ENCODE measurements at regions not wholly inside any gene's neighbourhood (a gene's known extent, or its start where the extent isn't known, plus 50 kb on each side); places are given as distances from the start of the nearest gene placed in this dataset.

GRCh38 chr19:30651691-30652090, 279.5 kb downstream of the ZNF536 start:
- CTCF ChIA-PET = interaction anchor here (0.5 to 6.7 kb wide), 11 partner anchors 11 to 921 kb away, joined by 3 to 93 read pairs (median 4); no protein-coding TSS in a partner anchor
- no peak overlapping the region for H3K27ac ChIP-seq
- POLR2A ChIA-PET = no interaction called here
- WGBS (ENCODE audit: missing lambda C conversion rate) = 8% methylated on average over 2 of the region's 2 CpGs
- no peak overlapping the region for H3K4me3 ChIP-seq
- FAIRE-seq (peak; percentile 95), DNase-seq (ENCODE audit: low read depth in 1 of 2, low spot score in 1 of 2) (no peak), ATAC-seq (no peak)
- H3K4me1 ChIP-seq = no peaks in the 10 kb centered on the region
- H3K9me3 ChIP-seq = no peaks in the 10 kb centered on the region
- H3K4me2 ChIP-seq = no peak overlapping the region
- no peak for TF ChIP-seq NFE2L2 (conservative IDR thresholded peaks at IDR 0.05; ENCODE audit: low read length)
- TF ChIP-seq HEYL (CRISPR knock-in tag; IDR thresholded peaks at IDR 0.05) = no peak
- TF ChIP-seq MAFK (IDR thresholded peaks at IDR 0.05; ENCODE audit: partially characterized antibody) = no peak
- no peak for TF ChIP-seq HOXA7 (CRISPR knock-in tag; IDR thresholded peaks at IDR 0.05)
- TF ChIP-seq KDM1A (IDR thresholded peaks at IDR 0.05; ENCODE audit: low read depth) = no peak

- DNase-seq (ENCODE audit: low read depth in 1 of 2, low spot score in 1 of 2) (no peak), ATAC-seq (no peak), FAIRE-seq (no peak)
- Histone ChIP-seq H3K27ac (no peak overlapping the region), H3K4me2 (no peak overlapping the region), H3K4me3 (no peak overlapping the region), H3K4me1 (no peaks in the 10 kb centered on the region), H3K9me3 (no peaks in the 10 kb centered on the region)
- no peak for TF ChIP-seq SMC3 (IDR thresholded peaks at IDR 0.05)
- no peak for TF ChIP-seq BCL3 (IDR thresholded peaks at IDR 0.05)
- no peak for TF ChIP-seq CHD2 (IDR thresholded peaks at IDR 0.05; ENCODE audit: low read length, partially characterized antibody)
- TF ChIP-seq TP53 (CRISPR knock-in tag; IDR thresholded peaks at IDR 0.05) = no peak
- TF ChIP-seq POLR2A (IDR thresholded peaks at IDR 0.05; ENCODE audit: low read length) = no peak
- no peak for TF ChIP-seq RCOR1 (IDR thresholded peaks at IDR 0.05; ENCODE audit: low read depth, low read length)
- no peak for TF ChIP-seq PBX3 (IDR thresholded peaks at IDR 0.05)
- no peak for TF ChIP-seq POLR2AphosphoS2 (conservative IDR thresholded peaks at IDR 0.05; ENCODE audit: low read length)
- TF ChIP-seq NR3C1 (IDR thresholded peaks at IDR 0.05) = no peak
- TF ChIP-seq RNF2 (IDR thresholded peaks at IDR 0.05; ENCODE audit: borderline replicate concordance, low read depth) = no peak
- TF ChIP-seq E2F6 (IDR thresholded peaks at IDR 0.05; ENCODE audit: borderline replicate concordance, low read depth) = no peak
- ChIA-PET POLR2A (no interaction called here), CTCF (interaction anchor here (0.5 to 6.7 kb wide), 16 partner anchors 10 to 923 kb away, joined by 3 to 93 read pairs (median 4); no protein-coding TSS in a partner anchor)
- WGBS (ENCODE audit: missing lambda C conversion rate) = 5% methylated on average over 10 of the region's 10 CpGs
These were observed 278.9 kb downstream of the ZNF536 start for GRCh38 chr19:30651066-30651465.

GRCh38 chr19:30649934-30650614, 277.9 kb downstream of the ZNF536 start:
- 1% methylated on average over 9 of the region's 9 CpGs for WGBS (ENCODE audit: missing lambda C conversion rate)
- ATAC-seq (peak; percentile 50 to 85; a peak in 5 of 6 replicates), DNase-seq (ENCODE audit: low read depth in 1 of 2, low spot score in 1 of 2) (peak; percentile 72 to 87), FAIRE-seq (peak; percentile 100)
- TF ChIP-seq ZNF302 (CRISPR knock-in tag; IDR thresholded peaks at IDR 0.05) = no peak
- no peak for TF ChIP-seq TP53 (CRISPR knock-in tag; IDR thresholded peaks at IDR 0.05)
- peak; percentile 82 for TF ChIP-seq SMC3 (IDR thresholded peaks at IDR 0.05)
- peak; percentile 94 to 98 for TF ChIP-seq RAD21 (conservative IDR thresholded peaks at IDR 0.05 in 1 of 2, IDR thresholded peaks at IDR 0.05 in 1 of 2)
- TF ChIP-seq FOSB (CRISPR knock-in tag; IDR thresholded peaks at IDR 0.05) = no peak
- no peak for TF ChIP-seq HMGXB4 (CRISPR knock-in tag; IDR thresholded peaks at IDR 0.05; ENCODE audit: borderline replicate concordance)
- peak; percentile 99 for TF ChIP-seq CTCF (IDR thresholded peaks at IDR 0.05)
- TF ChIP-seq NR3C1 (IDR thresholded peaks at IDR 0.05) = no peak
- no peak for TF ChIP-seq CBX8 (IDR thresholded peaks at IDR 0.05)
- TF ChIP-seq CBX2 (IDR thresholded peaks at IDR 0.05; ENCODE audit: borderline replicate concordance, low read depth) = no peak
- TF ChIP-seq HEYL (CRISPR knock-in tag; IDR thresholded peaks at IDR 0.05) = no peak
- no peak for TF ChIP-seq ESRRA (IDR thresholded peaks at IDR 0.05; ENCODE audit: borderline replicate concordance, low read length)
- TF ChIP-seq EP300 (IDR thresholded peaks at IDR 0.05) = no peak
- no peak for TF ChIP-seq ZC3H11A (IDR thresholded peaks at IDR 0.05)
- H3K4me1 ChIP-seq = no peaks in the 10 kb centered on the region
- POLR2A ChIA-PET = no interaction called here
- no peaks in the 10 kb centered on the region for H3K9me3 ChIP-seq
- CTCF ChIA-PET = interaction anchor here (0.6 to 6.7 kb wide), 47 partner anchors 8 to 1606 kb away, joined by 3 to 93 read pairs (median 4); no protein-coding TSS in a partner anchor
- no peak overlapping the region for H3K27ac ChIP-seq
- peak overlapping the region; percentile 33; the same call in 2 of the 3 replicates for H3K4me2 ChIP-seq
- H3K4me3 ChIP-seq = no peak overlapping the region
